HG02798 (cell line): ENCODE measurements at regions not wholly inside any gene's neighbourhood (a gene's known extent, or its start where the extent isn't known, plus 50 kb on each side); places are given as distances from the start of the nearest gene placed in this dataset.

Source experiments
- ATAC-seq: cut with Tn5 transposase; IDR thresholded peaks from one replicate; pipeline ENCODE4 v1.9.1; 2021; ENCODE audit warnings: mild to moderate bottlenecking; ENCODE audit not compliant: unreplicated experiment, poor library complexity

- ATAC-seq = no peak
Observed at GRCh38 chr5:139733698-139734538, 61.7 kb upstream of the PSD2 start.

GRCh38 chr5:139734539-139734916 is 61.1 kb upstream of the PSD2 start:
- ATAC-seq = no peak

- ATAC-seq = no peak
Observed at GRCh38 chr5:139738193-139739149, 57.1 kb upstream of the PSD2 start.

GRCh38 chr5:139739150-139739974 is 56.2 kb upstream of the PSD2 start:
- ATAC-seq = no peak

- no peak for ATAC-seq
Observed at GRCh38 chr5:139740138-139740991, 55.2 kb upstream of the PSD2 start.

- no peak for ATAC-seq
Observed at GRCh38 chr5:139740992-139741672, 54.5 kb upstream of the PSD2 start.

- ATAC-seq = no peak
Observed at GRCh38 chr5:139741823-139742172, 53.8 kb upstream of the PSD2 start.

- ATAC-seq = no peak
Observed at GRCh38 chr5:139742173-139742903, 53.3 kb upstream of the PSD2 start.

GRCh38 chr5:139743001-139743771 is 52.4 kb upstream of the PSD2 start:
- no peak for ATAC-seq

GRCh38 chr5:139743804-139744203 is 51.8 kb upstream of the PSD2 start:
- no peak for ATAC-seq

- no peak for ATAC-seq
Observed at GRCh38 chr5:139744471-139745131, 51.0 kb upstream of the PSD2 start.

GRCh38 chr5:139745132-139745799 is 50.3 kb upstream of the PSD2 start:
- ATAC-seq = no peak

GRCh38 chr5:139745800-139746690 is 49.6 kb upstream of the PSD2 start:
- ATAC-seq = peak; percentile 46
